HCT116 (cell line): ENCODE measurements at regions not wholly inside any gene's neighbourhood (a gene's known extent, or its start where the extent isn't known, plus 50 kb on each side); places are given as distances from the start of the nearest gene placed in this dataset.

Experiments used
- ATAC-seq: fragments of 200-7000 bp; cut with Tn5 transposase; 2 replicates; pipeline ENCODE4 v1.9.1; 2020; ENCODE audit warnings: mild to moderate bottlenecking, moderate library complexity
- BruUV-seq: library from RNA; stranded (reverse); fragments of 400-500 nt; replicated peaks from 2 replicates; lab custom pipeline; 2021; lab: Mats Ljungman, UMichigan
- CTCF ChIA-PET: fragments of 300-600 bp; sonication (Branson Sonifier 250); formaldehyde crosslinking; loops from one replicate; lab custom pipeline; 2021; ENCODE audit warnings: antibody characterized with exemption; lab: Charles Lee
- POLR2A ChIA-PET: fragments of 300-600, 350-600 bp; sonication (Branson Sonifier 250); formaldehyde crosslinking; loops from one replicate; lab custom pipeline; 2021; ENCODE audit warnings: antibody characterized with exemption; lab: Charles Lee
- RAD21 ChIA-PET, 2 experiments: fragments of 300-600 bp; sonication (Branson Sonifier 250); formaldehyde crosslinking; loops; one replicate each; lab custom pipeline; 2023; ENCODE audit warnings: low total read pairs in 2 of 2; ENCODE audit not compliant: uncharacterized antibody in 2 of 2, unreplicated experiment in 2 of 2, low non-redundant PET in 1 of 2; lab: Charles Lee
- DNase-seq: peaks from one replicate; pipeline ENCODE4 v3.0.0-alpha.2; 2010; ENCODE audit warnings: low read depth, low spot score
- H2AFZ ChIP-seq: fragments of 200-600 bp; shearing (Covaris generic), sonication (generic); 2 replicates; pipeline ENCODE4 v1.6.1; 2017; ENCODE audit warnings: low read depth, mixed run types, mixed read lengths, antibody characterized with exemption, low read length; ENCODE audit not compliant: poor library complexity, severe bottlenecking
- H3K27ac ChIP-seq: 2 replicates; pipeline ENCODE4 v1.5.1; 2012; ENCODE audit warnings: low read depth, low read length
- H3K27me3 ChIP-seq: fragments of 200-600 bp; sonication (generic); 2 replicates; pipeline ENCODE4 v1.6.1; 2016; ENCODE audit warnings: mixed run types, low read length, mixed read lengths; ENCODE audit not compliant: insufficient read depth
- H3K36me3 ChIP-seq, 2 experiments: fragments of 200-500 bp in 1 of 2; fragments of 200-600 bp in 1 of 2; sonication (Bioruptor generic) in 1 of 2; sonication (generic) in 1 of 2; 2 replicates each; pipeline versions ENCODE4 v1.5.1 to v1.6.1; 2014 to 2016; ENCODE audit warnings: low read length in 2 of 2, inconsistent platforms in 1 of 2, mixed read lengths in 1 of 2, mixed run types in 1 of 2; ENCODE audit not compliant: insufficient read depth in 2 of 2, control insufficient read depth in 1 of 2
- H3K4me1 ChIP-seq, 2 experiments: fragments of 200-600 bp in 1 of 2; sonication (generic) in 1 of 2; 2 replicates each; pipeline versions ENCODE4 v1.5.1 to v1.6.1; 2012 to 2017; ENCODE audit warnings: low read length in 2 of 2, inconsistent platforms in 1 of 2, mild to moderate bottlenecking in 1 of 2, mixed read lengths in 1 of 2, mixed run types in 1 of 2, moderate library complexity in 1 of 2; ENCODE audit not compliant: insufficient read depth in 2 of 2, control insufficient read depth in 1 of 2
- H3K4me2 ChIP-seq: fragments of 200-600 bp; sonication (generic); 2 replicates; pipeline ENCODE4 v1.6.1; 2017; ENCODE audit warnings: mixed run types, low read length, mixed read lengths
- H3K4me3 ChIP-seq, 2 experiments: fragments of 200-600 bp in 1 of 2; sonication (generic) in 1 of 2; replicated peaks in 1 of 2; 2 replicates each; pipeline ENCODE4 v1.5.1; 2011 to 2016; ENCODE audit warnings: low read length in 2 of 2, control low read depth in 1 of 2, low read depth in 1 of 2, mild to moderate bottlenecking in 1 of 2, mixed read lengths in 1 of 2, mixed run types in 1 of 2
- H3K79me2 ChIP-seq: fragments of 200-600 bp; sonication (generic); 2 replicates; pipeline ENCODE4 v1.6.1; 2017; ENCODE audit warnings: mild to moderate bottlenecking, mixed run types, low read length, moderate library complexity, mixed read lengths; ENCODE audit not compliant: insufficient read depth
- H3K9ac ChIP-seq: fragments of 200-600 bp; sonication (generic); 2 replicates; pipeline ENCODE4 v1.6.1; 2016; ENCODE audit warnings: low read length, mixed read lengths
- H3K9me2 ChIP-seq: fragments of 200-600 bp; sonication (generic), shearing (Covaris generic); 2 replicates; pipeline ENCODE4 v1.6.1; 2017; ENCODE audit warnings: mixed run types, mild to moderate bottlenecking, moderate library complexity; ENCODE audit not compliant: insufficient read depth
- H3K9me3 ChIP-seq, 2 experiments: fragments of 200-500 bp in 1 of 2; fragments of 200-600 bp in 1 of 2; sonication (Bioruptor generic) in 1 of 2; sonication (generic) in 1 of 2; 2 replicates each; pipeline ENCODE4 v1.6.1; 2014 to 2017; ENCODE audit warnings: low read length in 2 of 2, mixed read lengths in 2 of 2, inconsistent platforms in 1 of 2, low read depth in 1 of 2, mild to moderate bottlenecking in 1 of 2, mixed run types in 1 of 2, moderate library complexity in 1 of 2; ENCODE audit not compliant: control insufficient read depth in 1 of 2, insufficient read depth in 1 of 2
- H4K20me1 ChIP-seq: fragments of 200-600 bp; sonication (generic), shearing (Covaris generic); 2 replicates; pipeline ENCODE4 v1.6.1; 2017; ENCODE audit warnings: mixed run types, mild to moderate bottlenecking, moderate library complexity; ENCODE audit not compliant: insufficient read depth
- CEBPB ChIP-seq: IDR thresholded peaks from 2 replicates; pipeline ENCODE4 v1.6.1; 2012; ENCODE audit warnings: low read depth
- EGR1 ChIP-seq: IDR thresholded peaks from 2 replicates; pipeline ENCODE4 v1.6.1; 2012; ENCODE audit warnings: low read depth
- EZH2 ChIP-seq: fragments of 200-600 bp; sonication (generic); IDR thresholded peaks from 2 replicates; pipeline ENCODE4 v1.6.1; 2017; ENCODE audit warnings: antibody characterized with exemption, mixed run types
- EZH2phosphoT487 ChIP-seq: fragments of 200-600 bp; IDR thresholded peaks from 2 replicates; pipeline ENCODE4 v1.6.1; 2018; ENCODE audit warnings: antibody characterized with exemption, borderline replicate concordance
- JUND ChIP-seq: IDR thresholded peaks from 2 replicates; pipeline ENCODE4 v1.6.1; 2012
- POLR2AphosphoS5 ChIP-seq: IDR thresholded peaks from 2 replicates; pipeline ENCODE4 v1.6.1; 2011; ENCODE audit warnings: mild to moderate bottlenecking, low read depth, low read length, moderate library complexity
- RAD21 ChIP-seq: IDR thresholded peaks from 2 replicates; pipeline ENCODE4 v1.6.1; 2012; ENCODE audit warnings: low read depth, mild to moderate bottlenecking
- SIN3A ChIP-seq: IDR thresholded peaks from 2 replicates; pipeline ENCODE4 v1.6.1; 2012; ENCODE audit warnings: low read depth
- SRF ChIP-seq: IDR thresholded peaks from 2 replicates; pipeline ENCODE4 v1.6.1; 2012; ENCODE audit warnings: low read depth
- YY1 ChIP-seq: IDR thresholded peaks from 2 replicates; pipeline ENCODE4 v1.6.1; 2011; ENCODE audit warnings: low read length, low read depth, moderate library complexity, mild to moderate bottlenecking; ENCODE audit not compliant: insufficient replicate concordance; ENCODE audit errors: extremely low read depth
- ZFX ChIP-seq: fragments of 450-650 bp; IDR thresholded peaks from 2 replicates; pipeline ENCODE4 v1.6.1; 2017
- ZNF274 ChIP-seq: fragments of 200-500 bp; sonication (Bioruptor generic); IDR thresholded peaks from 2 replicates; pipeline ENCODE4 v1.6.1; 2014; ENCODE audit warnings: mild to moderate bottlenecking, low read depth, low read length, inconsistent platforms
- intact Hi-C: fragments of 100-400 bp; cut with micrococcal nuclease; formaldehyde crosslinking; loops from 2 replicates; pipeline ENCODE4 v1.10.0; 2022
- TF ChIP-seq, protein P1 (sequence below): IDR thresholded peaks from 2 replicates; pipeline ENCODE4 v1.6.1; 2012; ENCODE audit warnings: low read depth
- TF ChIP-seq, protein P2 (sequence below), 3 experiments: fragments of 200-600 bp in 1 of 3; sonication (generic) in 1 of 3; IDR thresholded peaks in 2 of 3; conservative IDR thresholded peaks in 1 of 3; 2 replicates each; pipeline ENCODE4 v1.5.1; 2012 to 2017; ENCODE audit warnings: low read depth in 2 of 3, low read length in 2 of 3, antibody characterized with exemption in 1 of 3, borderline replicate concordance in 1 of 3, control low read depth in 1 of 3, mild to moderate bottlenecking in 1 of 3, mixed read lengths in 1 of 3, mixed run types in 1 of 3, moderate library complexity in 1 of 3; ENCODE audit not compliant: insufficient read depth in 1 of 3
- TF ChIP-seq, protein P3 (sequence below): IDR thresholded peaks from 2 replicates; pipeline ENCODE4 v1.6.1; 2011; ENCODE audit warnings: mild to moderate bottlenecking, low read length, moderate library complexity; ENCODE audit not compliant: insufficient replicate concordance; ENCODE audit errors: extremely low read depth
- TF ChIP-seq, protein P4 (sequence below): IDR thresholded peaks from 2 replicates; pipeline ENCODE4 v1.6.1; 2012

DNA sequence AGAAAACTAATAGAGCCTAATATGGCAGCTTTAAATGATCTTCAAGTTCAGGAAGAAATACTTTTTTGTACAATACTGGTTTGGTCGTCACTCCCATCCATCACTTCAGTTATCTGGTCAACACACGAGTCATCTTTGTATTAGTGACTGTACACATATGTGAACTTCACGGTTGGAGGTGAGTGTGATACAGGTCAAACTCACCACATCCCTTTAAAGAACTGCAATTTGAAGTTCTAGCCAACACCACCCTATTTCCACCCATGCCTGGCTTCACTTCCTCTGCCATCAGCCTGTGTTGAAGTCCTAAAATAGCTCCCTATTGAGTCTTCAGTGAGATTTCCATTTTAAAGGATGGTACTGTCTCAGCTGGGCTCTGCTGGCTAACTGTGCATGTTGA is 361.9 kb downstream of the TXNL1 start:
- Histone ChIP-seq H3K4me3 (no peak overlapping the region), H3K9me2 (no peaks in the 10 kb centered on the region), H3K9me3 (peaks cover 4 to 6% of the 10 kb centered on the region in 2 experiments; a peak in 2 of 4 replicates), H3K4me2 (no peak overlapping the region), H3K27ac (no peak overlapping the region), H3K36me3 (no peaks in the 10 kb centered on the region), H3K27me3 (no peaks in the 10 kb centered on the region), H3K4me1 (no peaks in the 10 kb centered on the region), H2AFZ (no peak overlapping the region), H4K20me1 (no peaks in the 10 kb centered on the region), H3K9ac (no peak overlapping the region), H3K79me2 (no peaks in the 10 kb centered on the region)
- intact Hi-C loops: no loop called here
- no peak for ATAC-seq
- DNase-seq: no peak
- ChIA-PET CTCF (no interaction called here), RAD21 (no interaction called here), POLR2A (no interaction called here)
- BruUV-seq: no TSS peak
- TF ChIP-seq ZNF274: no peak
- TF ChIP-seq POLR2AphosphoS5: no peak
- TF ChIP-seq, protein P1, sequence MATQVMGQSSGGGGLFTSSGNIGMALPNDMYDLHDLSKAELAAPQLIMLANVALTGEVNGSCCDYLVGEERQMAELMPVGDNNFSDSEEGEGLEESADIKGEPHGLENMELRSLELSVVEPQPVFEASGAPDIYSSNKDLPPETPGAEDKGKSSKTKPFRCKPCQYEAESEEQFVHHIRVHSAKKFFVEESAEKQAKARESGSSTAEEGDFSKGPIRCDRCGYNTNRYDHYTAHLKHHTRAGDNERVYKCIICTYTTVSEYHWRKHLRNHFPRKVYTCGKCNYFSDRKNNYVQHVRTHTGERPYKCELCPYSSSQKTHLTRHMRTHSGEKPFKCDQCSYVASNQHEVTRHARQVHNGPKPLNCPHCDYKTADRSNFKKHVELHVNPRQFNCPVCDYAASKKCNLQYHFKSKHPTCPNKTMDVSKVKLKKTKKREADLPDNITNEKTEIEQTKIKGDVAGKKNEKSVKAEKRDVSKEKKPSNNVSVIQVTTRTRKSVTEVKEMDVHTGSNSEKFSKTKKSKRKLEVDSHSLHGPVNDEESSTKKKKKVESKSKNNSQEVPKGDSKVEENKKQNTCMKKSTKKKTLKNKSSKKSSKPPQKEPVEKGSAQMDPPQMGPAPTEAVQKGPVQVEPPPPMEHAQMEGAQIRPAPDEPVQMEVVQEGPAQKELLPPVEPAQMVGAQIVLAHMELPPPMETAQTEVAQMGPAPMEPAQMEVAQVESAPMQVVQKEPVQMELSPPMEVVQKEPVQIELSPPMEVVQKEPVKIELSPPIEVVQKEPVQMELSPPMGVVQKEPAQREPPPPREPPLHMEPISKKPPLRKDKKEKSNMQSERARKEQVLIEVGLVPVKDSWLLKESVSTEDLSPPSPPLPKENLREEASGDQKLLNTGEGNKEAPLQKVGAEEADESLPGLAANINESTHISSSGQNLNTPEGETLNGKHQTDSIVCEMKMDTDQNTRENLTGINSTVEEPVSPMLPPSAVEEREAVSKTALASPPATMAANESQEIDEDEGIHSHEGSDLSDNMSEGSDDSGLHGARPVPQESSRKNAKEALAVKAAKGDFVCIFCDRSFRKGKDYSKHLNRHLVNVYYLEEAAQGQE: no peak
- TF ChIP-seq, protein P2, sequence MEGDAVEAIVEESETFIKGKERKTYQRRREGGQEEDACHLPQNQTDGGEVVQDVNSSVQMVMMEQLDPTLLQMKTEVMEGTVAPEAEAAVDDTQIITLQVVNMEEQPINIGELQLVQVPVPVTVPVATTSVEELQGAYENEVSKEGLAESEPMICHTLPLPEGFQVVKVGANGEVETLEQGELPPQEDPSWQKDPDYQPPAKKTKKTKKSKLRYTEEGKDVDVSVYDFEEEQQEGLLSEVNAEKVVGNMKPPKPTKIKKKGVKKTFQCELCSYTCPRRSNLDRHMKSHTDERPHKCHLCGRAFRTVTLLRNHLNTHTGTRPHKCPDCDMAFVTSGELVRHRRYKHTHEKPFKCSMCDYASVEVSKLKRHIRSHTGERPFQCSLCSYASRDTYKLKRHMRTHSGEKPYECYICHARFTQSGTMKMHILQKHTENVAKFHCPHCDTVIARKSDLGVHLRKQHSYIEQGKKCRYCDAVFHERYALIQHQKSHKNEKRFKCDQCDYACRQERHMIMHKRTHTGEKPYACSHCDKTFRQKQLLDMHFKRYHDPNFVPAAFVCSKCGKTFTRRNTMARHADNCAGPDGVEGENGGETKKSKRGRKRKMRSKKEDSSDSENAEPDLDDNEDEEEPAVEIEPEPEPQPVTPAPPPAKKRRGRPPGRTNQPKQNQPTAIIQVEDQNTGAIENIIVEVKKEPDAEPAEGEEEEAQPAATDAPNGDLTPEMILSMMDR (IDR thresholded peaks at IDR 0.05 in 2 of 3, conservative IDR thresholded peaks at IDR 0.05 in 1 of 3; ENCODE audit: borderline replicate concordance in 1 of 3, insufficient read depth in 1 of 3, low read depth in 2 of 3, low read length in 2 of 3): no peak
- no peak for TF ChIP-seq EZH2
- TF ChIP-seq EGR1: no peak
- TF ChIP-seq JUND: no peak
- no peak for TF ChIP-seq ZFX
- TF ChIP-seq CEBPB: no peak
- no peak for TF ChIP-seq YY1
- TF ChIP-seq, protein P3, sequence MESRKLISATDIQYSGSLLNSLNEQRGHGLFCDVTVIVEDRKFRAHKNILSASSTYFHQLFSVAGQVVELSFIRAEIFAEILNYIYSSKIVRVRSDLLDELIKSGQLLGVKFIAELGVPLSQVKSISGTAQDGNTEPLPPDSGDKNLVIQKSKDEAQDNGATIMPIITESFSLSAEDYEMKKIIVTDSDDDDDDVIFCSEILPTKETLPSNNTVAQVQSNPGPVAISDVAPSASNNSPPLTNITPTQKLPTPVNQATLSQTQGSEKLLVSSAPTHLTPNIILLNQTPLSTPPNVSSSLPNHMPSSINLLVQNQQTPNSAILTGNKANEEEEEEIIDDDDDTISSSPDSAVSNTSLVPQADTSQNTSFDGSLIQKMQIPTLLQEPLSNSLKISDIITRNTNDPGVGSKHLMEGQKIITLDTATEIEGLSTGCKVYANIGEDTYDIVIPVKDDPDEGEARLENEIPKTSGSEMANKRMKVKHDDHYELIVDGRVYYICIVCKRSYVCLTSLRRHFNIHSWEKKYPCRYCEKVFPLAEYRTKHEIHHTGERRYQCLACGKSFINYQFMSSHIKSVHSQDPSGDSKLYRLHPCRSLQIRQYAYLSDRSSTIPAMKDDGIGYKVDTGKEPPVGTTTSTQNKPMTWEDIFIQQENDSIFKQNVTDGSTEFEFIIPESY: no peak
- TF ChIP-seq SRF: no peak
- no peak for TF ChIP-seq RAD21
- no peak for TF ChIP-seq EZH2phosphoT487
- no peak for TF ChIP-seq SIN3A
- TF ChIP-seq, protein P4, sequence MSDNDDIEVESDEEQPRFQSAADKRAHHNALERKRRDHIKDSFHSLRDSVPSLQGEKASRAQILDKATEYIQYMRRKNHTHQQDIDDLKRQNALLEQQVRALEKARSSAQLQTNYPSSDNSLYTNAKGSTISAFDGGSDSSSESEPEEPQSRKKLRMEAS: no peak
